HG03175 (cell line): ENCODE measurements at regions not wholly inside any gene's neighbourhood (a gene's known extent, or its start where the extent isn't known, plus 50 kb on each side); places are given as distances from the start of the nearest gene placed in this dataset.
"Not testable (repeated sequence)": the region's sequence is repeated elsewhere in the genome, so short reads cannot be mapped to it uniquely, and the experiment has no call there.

Experiments used
- ATAC-seq: cut with Tn5 transposase; IDR thresholded peaks from one replicate; pipeline ENCODE4 v1.9.1; 2021; ENCODE audit warnings: mild to moderate bottlenecking, moderate library complexity; ENCODE audit not compliant: unreplicated experiment

DNA sequence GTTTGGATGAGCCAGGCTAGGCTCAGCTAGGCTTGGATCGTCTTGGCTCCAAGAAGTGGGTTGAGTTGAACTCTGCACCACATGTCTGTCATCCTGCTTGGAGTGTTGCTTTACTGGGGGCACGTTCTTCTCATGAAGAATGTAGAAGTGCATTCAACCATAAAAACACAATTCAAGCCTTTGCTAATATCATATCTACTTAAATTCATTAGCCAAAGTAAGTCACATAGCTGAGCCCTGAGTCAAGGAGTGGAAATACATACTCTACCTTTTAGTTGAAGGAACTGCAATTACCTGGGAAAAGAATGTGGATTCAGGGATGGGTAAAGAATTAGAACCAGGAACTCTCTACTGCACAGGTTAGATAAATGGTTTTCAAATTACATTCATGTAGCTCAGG is 360.4 kb upstream of the KCNH7 start:
- ATAC-seq = no peak

DNA sequence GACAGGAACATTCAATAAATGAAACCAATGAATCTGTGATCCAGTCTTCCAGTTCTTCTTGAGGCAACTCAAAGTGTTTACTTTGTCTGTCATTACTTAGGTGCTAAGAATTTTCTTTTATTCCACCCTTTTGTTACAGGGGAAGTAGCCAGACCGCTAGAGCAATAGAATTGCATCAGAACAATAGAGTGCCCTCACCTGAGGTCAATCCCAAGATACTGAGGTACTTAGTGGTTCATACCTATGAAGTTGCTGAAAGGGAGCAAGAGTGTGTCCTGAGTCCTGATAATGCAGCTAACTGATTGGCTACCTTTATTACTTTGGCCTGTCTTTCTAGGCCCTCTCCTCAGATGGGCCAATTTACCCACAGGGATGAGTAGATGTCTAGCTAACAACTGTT is 359.4 kb upstream of the KCNH7 start:
- no peak for ATAC-seq

DNA sequence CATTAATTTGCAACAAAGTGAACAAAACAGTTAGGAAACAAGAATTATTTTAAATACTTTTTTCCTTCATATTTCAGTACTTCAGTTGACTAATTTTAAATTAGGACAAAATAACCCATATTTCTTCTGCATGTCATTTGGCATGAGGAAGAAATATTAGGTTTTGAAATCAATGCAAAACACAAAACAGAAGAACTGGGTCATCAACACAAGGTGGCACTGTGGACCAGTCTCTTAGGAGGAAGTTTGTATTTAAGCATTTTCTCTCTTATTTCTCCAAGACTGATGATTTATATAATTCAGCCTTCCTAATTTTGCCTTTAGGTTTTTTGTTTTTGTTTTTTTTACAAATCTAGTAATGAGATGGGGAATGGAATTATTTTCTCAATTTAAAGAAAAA is 352.8 kb upstream of the KCNH7 start:
- no peak for ATAC-seq

DNA sequence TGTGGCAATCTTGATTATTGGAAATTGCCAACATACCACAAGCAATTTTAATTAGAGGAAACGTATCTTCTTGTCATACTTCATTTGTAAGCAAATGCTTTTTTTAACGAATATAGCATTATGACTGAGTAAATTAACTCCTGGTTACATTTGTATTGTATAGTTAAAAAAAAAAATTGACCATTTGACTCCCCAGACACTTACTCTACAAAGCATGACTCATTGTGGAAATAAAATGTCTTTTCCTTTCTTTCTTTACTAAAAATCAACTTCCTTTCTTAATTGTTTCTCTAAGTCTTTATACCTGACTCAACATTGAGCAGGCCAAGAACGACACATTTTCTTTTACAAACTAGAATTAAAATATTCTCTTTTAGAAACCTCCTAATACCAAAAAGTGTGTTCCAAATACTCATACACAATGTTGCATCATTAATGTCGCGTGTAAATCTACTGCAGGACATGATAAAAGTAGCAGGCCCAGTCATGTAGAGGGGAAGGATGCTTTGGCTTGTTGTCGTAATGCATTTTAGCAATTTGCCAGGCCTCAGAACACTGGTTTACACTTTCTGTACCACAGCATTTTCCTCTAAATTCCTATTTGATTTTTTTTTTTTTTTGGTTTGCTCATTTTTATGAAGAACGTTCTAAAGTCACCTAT is 349.6 kb upstream of the KCNH7 start:
- no peak for ATAC-seq

DNA sequence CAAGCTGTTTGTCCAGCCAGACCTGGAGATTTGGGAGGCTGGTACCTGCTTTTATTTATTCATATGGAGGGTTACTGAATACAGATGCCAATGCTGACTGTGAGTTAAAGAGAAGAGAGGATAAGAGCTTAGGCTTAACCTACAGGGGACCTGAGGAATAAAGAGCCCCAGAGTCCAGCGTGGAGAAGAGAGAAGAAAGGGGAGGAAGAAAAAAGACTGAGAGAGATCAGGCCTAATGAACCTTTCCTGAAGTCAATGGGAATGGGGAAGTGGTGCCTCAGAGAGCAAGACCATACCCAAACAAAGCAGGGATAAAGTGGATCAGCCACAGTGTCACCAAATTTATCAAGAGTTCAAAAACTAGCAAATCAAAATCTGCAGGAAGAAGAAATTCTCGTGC is 348.6 kb upstream of the KCNH7 start:
- ATAC-seq = no peak

DNA sequence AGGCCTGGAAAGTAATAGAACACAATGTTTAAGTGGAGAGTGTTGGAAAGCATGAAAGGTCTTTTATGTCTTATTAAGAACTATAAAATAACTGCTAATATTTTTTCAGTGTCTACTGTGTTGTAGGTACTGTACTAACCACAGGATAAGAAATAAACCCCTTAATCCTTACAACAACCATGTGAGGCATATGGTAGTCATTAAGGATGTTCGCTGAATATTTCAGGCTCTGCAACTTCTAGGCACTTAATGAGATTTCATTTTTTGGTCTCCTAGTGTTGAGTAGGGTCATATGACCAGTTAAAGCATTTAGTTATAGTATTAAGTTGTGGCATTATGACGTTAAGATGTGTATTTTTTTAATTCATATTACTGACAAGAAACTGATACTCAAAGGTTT is 346.6 kb upstream of the KCNH7 start:
- no peak for ATAC-seq

DNA sequence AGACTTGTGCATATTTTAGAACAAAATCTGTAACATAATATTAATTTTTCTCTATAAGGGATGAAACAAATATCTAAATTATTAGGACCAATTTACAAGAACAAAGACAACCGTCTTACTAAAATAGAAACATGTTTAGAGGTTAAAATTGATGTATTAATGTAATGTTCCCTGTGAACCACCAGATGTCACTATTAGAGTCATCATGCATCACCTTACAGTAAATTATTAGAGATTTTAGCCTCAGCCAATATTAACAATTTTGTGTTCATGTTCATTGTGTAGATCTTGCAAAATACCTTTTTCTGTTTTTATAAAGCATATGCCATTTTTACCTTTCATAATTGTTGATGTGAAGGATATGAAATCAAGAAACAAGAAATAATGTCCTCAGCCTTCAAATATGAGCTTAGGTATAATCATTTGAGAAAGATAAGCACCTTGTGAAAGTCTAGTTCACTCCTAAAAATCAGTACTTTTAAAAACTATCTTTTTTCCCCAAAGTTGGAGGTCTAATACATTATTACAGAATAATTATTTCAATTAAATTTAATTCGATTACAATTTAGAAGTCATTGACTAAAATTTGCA is 344.3 kb upstream of the KCNH7 start:
- peak; percentile 68 for ATAC-seq

DNA sequence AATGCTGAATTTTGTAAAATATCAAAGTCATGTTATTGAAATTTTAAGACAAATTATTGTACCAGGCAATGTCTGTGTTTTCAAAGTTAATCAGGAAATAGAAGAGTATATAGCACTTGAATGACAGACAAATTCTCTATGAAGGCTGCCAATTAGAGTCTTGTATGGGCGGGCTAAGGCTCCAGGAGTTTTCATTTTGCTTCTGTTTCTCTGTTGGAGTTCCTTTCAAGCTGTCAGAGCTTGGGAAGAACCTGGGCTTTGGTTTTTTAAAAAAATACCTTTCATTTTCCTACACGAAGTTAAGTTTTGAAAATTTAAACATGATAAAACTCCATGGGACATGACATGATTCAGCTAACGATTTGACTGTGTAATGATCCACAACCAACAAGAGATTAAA is 339.0 kb upstream of the KCNH7 start:
- no peak for ATAC-seq

DNA sequence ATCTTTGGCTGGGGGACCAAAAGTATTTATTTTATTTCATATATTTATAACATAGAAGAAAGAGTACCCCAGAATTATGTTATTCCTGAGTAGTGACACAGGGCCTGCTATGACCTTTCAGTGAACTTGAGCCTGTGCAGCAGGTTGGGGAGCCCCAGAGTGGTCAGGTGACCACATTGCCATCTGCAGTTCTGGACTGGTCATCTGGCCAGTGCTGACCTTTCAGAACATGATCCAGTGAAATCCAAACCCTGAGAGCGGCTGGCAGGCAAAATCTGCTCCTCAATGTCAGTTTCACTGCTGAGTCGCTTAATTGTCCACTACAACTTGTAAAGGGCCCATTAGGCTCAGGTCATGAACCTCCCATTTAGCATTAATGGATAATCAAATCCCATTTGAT is 336.7 kb upstream of the KCNH7 start:
- ATAC-seq = no peak

DNA sequence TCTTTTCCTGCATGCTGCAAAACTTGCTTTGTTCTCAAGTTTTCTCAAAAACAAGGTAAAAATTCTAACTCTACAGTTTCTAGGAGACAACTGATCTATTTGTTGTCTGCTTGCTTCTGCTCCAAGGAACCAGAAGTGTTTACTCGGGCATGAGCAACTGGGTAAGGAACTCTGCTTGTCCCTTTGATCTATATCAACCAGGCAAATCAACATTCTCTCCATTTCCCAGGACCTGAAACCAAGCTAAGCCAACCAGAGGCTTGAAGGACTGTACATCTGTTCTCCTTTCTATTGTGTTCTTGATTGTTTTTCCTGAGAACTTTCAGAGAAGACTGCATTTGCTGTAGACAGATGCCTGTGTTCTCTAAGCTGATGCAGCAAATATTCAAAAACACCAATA is 335.0 kb upstream of the KCNH7 start:
- no peak for ATAC-seq

DNA sequence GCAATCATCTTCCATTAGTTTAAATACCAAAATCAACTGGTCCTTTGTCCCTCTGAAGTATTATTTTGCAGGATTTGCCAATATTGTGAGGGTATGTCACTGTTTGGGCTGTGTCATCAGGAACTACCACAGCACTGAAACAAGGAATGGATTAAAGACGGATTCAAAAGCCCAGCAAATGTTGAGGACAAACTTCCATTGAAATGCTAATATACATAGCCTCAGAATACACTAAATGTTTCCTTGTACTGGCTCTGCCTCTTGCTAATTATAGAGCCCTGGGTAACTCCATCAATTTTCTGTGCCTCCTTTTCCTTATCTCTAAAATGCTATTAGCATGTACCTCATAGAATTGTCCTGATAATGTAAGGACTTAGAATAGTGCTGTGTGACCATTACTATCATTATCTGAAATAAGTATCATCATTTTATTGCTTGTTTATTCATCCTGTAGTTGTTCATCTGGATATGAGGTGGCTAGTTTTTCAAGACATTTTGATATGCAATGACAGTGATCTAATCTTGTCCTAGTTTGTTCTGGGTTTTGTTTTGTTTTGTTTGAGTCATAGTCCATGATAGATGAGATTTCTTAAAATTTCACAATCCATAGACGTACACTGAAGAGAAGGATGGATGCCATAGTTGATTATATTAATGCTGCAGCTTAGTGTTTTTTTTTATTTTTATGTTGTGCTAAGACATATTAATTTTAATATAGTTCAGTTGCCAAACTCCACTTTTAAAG is 333.4 kb upstream of the KCNH7 start:
- no peak for ATAC-seq

DNA sequence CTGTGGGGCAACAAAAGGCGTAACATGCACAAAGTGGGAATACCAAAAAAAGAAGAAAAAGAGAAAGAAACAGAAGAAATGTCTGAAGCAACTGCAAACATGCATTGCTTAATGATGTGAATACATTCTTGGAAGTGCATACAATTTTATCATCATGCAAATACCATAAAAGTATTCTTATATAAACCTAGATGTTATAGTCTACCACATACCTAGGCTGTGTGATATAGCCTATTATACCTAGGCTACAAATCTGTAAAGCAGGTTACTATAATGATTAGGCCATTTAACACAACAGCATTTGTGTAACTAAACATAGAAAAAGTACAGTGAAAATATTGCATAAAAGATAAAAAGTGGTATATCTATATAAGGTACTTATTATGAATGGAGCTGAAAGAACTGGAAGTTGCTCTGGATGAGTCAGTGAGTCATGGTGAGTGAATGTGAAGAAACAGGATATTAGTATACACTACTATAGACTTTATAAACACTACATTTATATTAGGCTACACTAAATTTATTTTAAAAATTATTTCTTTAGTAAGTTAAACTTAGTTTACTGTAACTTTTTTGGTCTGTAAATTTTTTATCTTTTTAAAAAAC is 319.4 kb upstream of the KCNH7 start:
- no peak for ATAC-seq

DNA sequence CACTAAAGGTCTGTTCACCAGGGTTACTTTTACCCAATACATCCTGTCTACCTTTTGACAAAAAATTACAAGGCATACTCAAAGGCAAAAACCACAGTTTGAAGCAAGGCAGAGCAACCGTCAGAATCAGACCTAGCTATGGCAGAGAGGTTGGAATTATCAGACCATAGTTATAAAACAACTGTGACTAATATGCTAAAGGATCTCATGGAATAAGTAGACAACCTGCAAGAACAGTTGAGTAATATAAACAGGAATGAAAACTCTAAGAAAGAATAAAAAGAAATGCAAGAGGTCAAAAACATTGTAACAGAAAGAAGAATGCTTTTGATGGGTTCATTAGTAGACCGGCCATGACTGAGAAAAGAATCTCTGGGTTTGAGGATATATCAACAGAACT is 318.8 kb upstream of the KCNH7 start:
- ATAC-seq = no peak

DNA sequence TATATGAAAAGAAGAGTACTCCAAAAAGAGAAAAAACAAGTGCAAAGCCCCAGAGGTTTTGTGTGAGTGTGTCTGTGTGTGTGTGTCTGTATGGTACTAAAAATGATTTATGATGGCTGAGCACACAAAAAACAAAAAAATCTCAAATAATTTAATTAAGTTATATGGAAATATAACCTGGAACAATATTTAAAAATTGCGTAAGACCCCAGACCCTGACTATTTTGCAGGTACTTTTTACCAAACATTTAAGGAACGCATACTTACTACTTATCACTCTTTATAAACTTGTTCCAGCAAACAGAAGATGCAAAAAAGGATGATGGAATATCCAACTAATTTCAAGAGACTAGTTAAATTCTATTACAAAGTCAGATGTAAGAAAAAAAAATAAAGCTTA is 317.4 kb upstream of the KCNH7 start:
- ATAC-seq = no peak

DNA sequence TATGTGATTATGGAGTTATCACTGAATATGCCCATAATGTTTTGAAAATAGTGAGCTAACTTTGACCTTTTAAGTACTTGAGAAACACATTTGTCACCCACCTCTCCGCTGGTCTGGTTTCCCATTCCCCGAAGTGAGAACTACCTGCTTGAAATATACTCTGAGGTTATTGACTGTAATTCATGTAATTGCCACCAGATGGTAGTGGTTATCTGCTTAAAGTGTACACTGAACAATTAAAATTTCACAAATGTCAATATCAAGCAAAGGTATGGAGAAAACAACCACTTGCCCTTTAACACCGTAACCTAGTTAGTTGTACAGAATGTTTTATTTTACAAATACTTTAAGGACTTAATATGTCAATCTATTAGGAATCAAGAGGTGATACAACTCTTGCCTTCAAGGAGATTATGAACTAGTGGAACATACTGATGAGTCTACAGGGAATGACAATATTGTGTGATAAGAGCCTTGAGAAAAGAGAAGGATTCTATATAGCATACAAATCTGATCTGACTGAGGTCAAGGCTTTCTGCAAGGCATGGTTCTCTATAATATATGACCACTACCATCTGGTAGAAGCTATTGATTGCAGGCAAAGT is 316.8 kb upstream of the KCNH7 start:
- ATAC-seq = peak; percentile 93

DNA sequence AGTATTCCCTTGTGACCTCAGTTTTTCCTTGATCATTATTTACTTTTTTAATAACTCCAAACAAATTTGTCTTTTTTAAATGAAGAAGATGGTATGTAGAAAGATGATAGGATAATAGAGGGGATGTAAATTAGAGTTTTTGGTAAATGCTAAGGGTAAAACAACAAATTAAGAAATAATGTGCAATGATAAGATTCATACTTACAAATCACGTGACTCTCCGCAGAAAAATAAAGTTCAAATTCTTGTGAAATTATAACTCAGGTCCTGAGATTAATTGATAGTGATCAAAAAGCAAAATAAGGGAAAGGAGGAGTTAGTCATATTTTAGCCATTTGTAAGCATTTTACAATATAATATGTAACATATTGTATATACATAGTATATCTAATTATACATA is 304.1 kb upstream of the KCNH7 start:
- no peak for ATAC-seq

DNA sequence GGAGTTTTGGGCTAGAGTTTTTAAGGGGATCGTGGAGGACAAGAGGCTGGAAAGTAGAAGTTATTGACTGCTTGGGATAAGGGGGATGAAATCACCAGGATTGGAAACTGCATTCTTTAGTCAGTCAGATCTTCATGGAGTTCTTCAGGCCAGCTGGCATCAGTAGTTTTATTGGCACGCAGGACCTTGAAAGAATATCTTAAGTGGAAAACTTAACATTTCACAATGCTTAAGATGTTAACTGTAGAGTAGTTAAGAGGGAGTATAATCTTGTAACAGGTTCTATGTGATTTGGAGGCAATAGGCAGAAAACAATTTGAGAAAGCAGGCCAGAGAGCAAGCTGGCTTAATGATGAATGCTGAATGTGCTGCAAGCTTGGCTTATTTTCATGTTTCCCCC is 300.4 kb upstream of the KCNH7 start:
- ATAC-seq = no peak

DNA sequence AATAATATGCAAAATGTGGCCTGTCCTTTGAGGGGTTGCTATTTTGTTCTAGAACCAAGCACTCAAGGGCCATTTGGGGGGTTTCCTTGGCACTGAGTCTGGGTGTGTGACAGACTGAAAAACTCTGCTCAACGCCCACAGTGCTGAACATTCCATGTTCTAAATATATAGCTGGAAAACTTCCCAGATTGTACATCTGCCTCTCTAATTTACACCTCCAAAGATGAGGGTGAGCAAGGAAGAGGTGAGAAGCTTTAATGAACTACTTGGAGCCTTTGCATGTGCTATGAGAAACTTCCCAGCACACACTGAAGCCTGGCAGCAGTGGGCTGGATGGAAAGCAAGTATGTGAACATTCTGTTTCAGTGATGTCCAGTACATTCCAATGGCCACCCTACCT is 296.7 kb upstream of the KCNH7 start:
- no peak for ATAC-seq

DNA sequence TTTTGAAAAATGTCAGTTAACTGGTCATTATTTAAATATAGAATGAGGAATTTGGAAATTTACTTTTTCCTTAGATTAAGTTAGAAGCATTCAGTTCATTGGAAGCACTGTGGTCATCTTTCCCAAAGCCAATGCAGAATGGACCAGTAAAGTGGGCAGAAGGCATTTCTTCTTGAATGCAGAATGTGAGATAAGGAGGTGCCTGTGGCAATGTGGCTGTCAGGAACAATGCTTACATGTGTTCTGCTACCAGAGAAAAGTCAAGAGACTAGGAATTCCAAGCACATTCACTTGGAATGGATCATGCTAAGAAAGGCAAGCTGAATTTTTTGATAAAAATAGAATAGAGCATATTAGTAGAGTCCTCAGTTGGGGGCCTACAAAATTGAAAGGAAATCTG is 295.0 kb upstream of the KCNH7 start:
- no peak for ATAC-seq

DNA sequence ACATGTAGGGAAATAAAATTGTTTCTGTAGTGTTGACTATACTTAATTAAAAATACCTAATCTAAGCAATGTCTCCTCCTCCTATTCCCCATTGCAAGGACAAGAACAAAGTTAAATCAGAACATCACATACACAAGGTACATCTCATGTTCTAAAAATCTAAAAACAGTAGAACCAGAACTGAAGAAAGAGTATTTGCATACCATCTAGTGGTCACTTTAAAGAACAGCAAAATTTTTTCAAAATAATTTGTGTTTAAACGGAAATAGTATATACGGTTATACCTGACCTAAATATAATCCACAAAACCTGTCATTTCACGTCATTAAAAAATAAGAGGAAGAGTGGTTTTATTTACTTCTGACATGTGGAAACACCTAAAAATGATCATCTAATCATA is 294.3 kb upstream of the KCNH7 start:
- no peak for ATAC-seq

DNA sequence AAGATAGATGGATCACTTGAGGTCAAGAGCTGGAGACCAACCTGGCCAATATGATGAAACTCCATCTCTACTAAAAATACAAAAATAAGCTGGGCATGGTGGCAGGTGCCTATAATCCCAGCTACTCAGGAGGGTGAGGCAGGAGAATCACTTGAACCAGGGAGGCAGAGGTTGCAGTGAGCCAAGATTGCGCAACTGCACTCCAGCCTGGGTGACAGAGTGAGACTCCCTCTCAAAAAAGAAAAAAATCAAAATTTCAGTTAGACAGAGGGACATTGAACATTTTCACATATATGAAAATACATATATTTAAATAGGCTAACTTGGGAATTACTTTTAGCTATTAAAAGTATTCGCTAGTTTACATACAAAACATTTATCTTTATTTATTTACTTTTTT is 293.6 kb upstream of the KCNH7 start:
- not testable (repeated sequence) for ATAC-seq

DNA sequence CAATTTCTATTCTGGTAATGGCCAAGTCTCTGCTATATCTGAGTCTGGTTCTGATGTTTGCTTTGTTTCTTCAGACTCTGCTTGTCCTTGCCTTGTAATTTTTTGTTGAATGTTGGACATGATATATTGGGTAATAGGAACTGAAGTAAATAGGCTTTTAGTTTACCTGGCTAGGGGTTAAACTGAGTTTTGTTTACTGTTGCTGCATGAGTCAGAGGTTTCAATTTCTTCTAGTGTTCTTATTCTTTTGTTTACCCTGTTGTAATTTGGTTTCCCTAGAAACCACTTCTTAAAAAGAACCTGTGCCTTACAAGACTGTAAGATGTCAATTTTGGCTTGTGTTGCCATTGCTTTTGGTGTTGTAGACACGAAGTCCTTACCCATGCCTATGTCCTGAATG is 285.0 kb upstream of the KCNH7 start:
- ATAC-seq = peak; percentile 53
